C4-2B (cell line): ENCODE measurements at regions not wholly inside any gene's neighbourhood (a gene's known extent, or its start where the extent isn't known, plus 50 kb on each side); places are given as distances from the start of the nearest gene placed in this dataset.

Experiments
- CTCF ChIP-seq: fragments of 450-650 bp; conservative IDR thresholded peaks from 2 replicates; pipeline ENCODE4 v1.5.1; 2017; ENCODE audit warnings: mild to moderate bottlenecking
- ZFX ChIP-seq: fragments of 450-650 bp; IDR thresholded peaks from 2 replicates; pipeline ENCODE4 v1.6.1; 2017

GRCh38 chr3:24006-24405 is 172.6 kb upstream of the CHL1 start:
- no peak for TF ChIP-seq CTCF
- no peak for TF ChIP-seq ZFX
